Epithelial cell of esophagus (primary cell): ENCODE measurements at regions not wholly inside any gene's neighbourhood (a gene's known extent, or its start where the extent isn't known, plus 50 kb on each side); places are given as distances from the start of the nearest gene placed in this dataset.
A peak's percentile ranks its signal among the peaks of the same experiment; 100 is the strongest.

Experiments
- DNase-seq: peaks from one replicate; pipeline ENCODE4 v3.0.0; 2010; ENCODE audit warnings: low read depth
- H3K4me3 ChIP-seq: 2 replicates; pipeline ENCODE4 v1.5.1; 2011; ENCODE audit warnings: mild to moderate bottlenecking, low read length, control low read depth
- CTCF ChIP-seq: IDR thresholded peaks from 2 replicates; pipeline ENCODE4 v1.5.1; 2011; ENCODE audit warnings: low read depth, mild to moderate bottlenecking, low read length, control low read depth, inconsistent platforms; ENCODE audit not compliant: insufficient read depth; ENCODE audit errors: missing control alignments

GRCh38 chr9:111110805-111111204 is 72.5 kb upstream of the LPAR1 start:
- no peak for TF ChIP-seq CTCF
- DNase-seq, result no peak
- no peak overlapping the region for H3K4me3 ChIP-seq

- DNase-seq, result peak; percentile 15
- no peak overlapping the region for H3K4me3 ChIP-seq
- TF ChIP-seq CTCF, result no peak
Measured at GRCh38 chr9:111108946-111109345, 70.7 kb upstream of the LPAR1 start.

- no peak for DNase-seq
- no peak for TF ChIP-seq CTCF
- no peak overlapping the region for H3K4me3 ChIP-seq
Measured at GRCh38 chr9:111107141-111107540, 68.9 kb upstream of the LPAR1 start.

GRCh38 chr9:111106202-111106601 is 67.9 kb upstream of the LPAR1 start:
- no peak for DNase-seq
- no peak for TF ChIP-seq CTCF
- no peak overlapping the region for H3K4me3 ChIP-seq

GRCh38 chr9:111102793-111103464 is 64.7 kb upstream of the LPAR1 start:
- TF ChIP-seq CTCF, result no peak

GRCh38 chr9:111099199-111100008 is 61.1 kb upstream of the LPAR1 start:
- no peak overlapping the region for H3K4me3 ChIP-seq
- no peak for DNase-seq
- TF ChIP-seq CTCF, result no peak

More at GRCh38 chr9:111102793-111103464, 64.7 kb upstream of the LPAR1 start:
- no peak overlapping the region for H3K4me3 ChIP-seq
- DNase-seq, result no peak

GRCh38 chr9:111098093-111098492 is 59.8 kb upstream of the LPAR1 start:
- no peak overlapping the region for H3K4me3 ChIP-seq
- DNase-seq, result no peak
- no peak for TF ChIP-seq CTCF
